LoVo (cell line): ENCODE measurements at regions not wholly inside any gene's neighbourhood (a gene's known extent, or its start where the extent isn't known, plus 50 kb on each side); places are given as distances from the start of the nearest gene placed in this dataset.

Experiments
- DNase-seq: peaks from one replicate; pipeline ENCODE4 v3.0.0-alpha.2; 2016; ENCODE audit warnings: low spot score

GRCh38 chr3:147854542-147854941 is 445.4 kb downstream of the ZIC1 start:
- no peak for DNase-seq

DNA sequence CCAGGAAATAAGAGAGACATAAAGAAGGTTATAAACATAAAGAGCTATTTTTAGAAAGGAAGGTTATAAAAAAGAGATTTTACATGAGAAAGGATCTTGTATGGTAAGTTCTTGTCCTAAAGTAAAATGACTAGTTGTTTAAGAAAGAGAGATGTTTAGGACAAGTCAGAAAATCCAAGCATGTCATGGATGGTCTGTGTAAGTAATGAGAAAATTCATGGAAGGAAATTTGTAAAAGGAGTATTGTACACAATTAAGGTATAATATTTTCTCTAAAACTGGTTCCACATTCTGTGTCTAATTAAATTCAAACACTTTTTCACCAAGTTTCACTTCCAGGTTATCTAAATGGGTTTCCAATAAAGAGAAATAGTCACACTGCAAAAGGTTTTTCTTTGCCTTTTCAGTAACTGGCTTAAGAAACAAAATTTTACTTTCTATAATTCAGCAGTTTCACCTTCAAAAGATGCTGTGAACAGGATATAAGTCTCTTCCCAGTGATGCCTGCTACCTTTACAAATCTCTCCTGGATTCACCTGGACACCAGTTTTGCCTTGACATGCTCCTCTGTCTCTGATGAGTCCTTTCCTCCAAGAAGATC is 455.7 kb downstream of the ZIC1 start:
- DNase-seq = no peak

GRCh38 chr3:147866561-147866960 is 457.4 kb downstream of the ZIC1 start:
- no peak for DNase-seq

- DNase-seq = no peak
Measured at GRCh38 chr3:147872568-147872967, 463.4 kb downstream of the ZIC1 start.

- no peak for DNase-seq
Measured at GRCh38 chr3:147875498-147875897, 466.3 kb downstream of the ZIC1 start.

DNA sequence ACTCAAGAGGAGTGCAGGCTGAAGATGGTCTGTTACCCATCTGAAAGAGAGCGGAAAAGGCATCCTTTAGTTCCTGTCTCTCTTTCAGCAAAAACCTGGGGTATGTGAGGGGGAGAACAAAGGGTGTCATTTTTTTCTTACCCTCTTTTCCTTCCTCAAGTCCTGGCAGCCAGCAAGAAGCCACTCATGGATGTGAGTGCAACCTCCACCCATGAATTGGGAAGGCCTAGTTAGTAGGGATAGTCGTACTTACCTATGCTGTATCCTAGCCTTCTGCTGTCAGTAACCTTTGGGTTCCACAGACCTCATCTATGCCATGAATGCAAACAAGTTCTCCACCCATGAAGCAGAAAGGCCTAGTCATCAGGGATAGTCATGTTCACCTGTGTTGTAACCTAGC is 472.8 kb downstream of the ZIC1 start:
- DNase-seq = no peak

DNA sequence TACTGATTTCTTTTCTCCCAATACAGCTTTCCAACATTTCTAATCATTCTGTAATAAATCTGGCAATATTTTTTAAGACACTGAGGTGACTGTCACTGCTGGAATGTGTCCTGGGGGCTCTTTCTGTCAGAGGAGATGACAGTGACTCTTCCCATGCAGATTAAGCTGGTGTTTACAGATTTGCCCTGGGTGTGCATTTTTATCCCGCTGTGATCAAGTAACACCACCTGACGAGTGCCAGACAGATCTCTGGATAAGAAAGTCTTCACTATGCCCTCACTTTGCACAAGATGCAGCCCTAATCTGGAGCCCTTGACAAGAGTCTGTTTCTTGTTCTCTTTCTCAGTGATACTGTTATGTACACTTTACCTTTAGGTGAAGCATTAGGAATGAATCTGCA is 477.7 kb downstream of the ZIC1 start:
- no peak for DNase-seq

DNA sequence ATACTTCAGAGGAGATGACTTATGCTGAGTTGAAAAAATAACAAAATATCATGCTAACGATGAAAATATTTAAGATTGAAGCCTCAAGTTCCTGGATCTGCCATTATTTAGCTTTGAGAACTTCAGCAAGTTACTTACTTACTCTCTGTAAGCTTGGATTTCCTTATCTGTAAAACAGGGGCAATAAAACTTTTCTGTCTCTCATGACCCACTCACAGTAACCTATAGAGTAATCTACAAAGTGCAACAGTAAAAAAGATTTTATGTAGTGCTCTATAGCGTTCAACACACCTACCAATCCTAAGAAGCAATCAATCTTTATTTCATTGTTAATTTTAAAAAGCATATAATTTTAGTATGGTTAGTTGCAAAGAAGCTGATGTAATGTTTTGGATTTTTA is 478.6 kb downstream of the ZIC1 start:
- DNase-seq = no peak

DNA sequence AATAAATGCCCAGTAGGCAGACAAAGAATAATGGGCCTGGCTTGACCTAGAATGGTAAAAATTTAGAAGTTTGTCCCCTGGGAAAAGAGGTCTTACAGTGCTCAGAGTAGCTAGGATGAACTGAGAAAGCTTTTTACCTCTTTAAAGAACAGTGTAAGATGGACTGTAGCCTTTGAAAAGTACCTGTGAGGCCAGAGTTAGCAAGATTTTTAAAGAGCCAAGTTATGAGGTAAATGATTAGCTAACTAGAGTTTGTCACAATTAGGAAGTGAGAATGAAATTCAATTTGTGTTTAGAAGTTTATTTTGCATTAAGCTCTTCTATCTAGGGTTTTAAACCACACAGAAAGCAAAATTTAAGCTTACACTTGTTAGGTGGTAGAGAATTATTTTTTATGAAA is 480.9 kb downstream of the ZIC1 start:
- DNase-seq = no peak

- DNase-seq = no peak
Measured at GRCh38 chr3:147895509-147895908, 486.3 kb downstream of the ZIC1 start.

GRCh38 chr3:147900851-147901250 is 491.7 kb downstream of the ZIC1 start:
- no peak for DNase-seq

- DNase-seq = no peak
Measured at GRCh38 chr3:147903026-147903425, 493.9 kb downstream of the ZIC1 start.

- no peak for DNase-seq
Measured at GRCh38 chr3:147904421-147904820, 495.3 kb downstream of the ZIC1 start.

- DNase-seq = no peak
Measured at GRCh38 chr3:147906285-147906684, 497.1 kb downstream of the ZIC1 start.

- no peak for DNase-seq
Measured at GRCh38 chr3:147914532-147914931, 505.4 kb downstream of the ZIC1 start.

DNA sequence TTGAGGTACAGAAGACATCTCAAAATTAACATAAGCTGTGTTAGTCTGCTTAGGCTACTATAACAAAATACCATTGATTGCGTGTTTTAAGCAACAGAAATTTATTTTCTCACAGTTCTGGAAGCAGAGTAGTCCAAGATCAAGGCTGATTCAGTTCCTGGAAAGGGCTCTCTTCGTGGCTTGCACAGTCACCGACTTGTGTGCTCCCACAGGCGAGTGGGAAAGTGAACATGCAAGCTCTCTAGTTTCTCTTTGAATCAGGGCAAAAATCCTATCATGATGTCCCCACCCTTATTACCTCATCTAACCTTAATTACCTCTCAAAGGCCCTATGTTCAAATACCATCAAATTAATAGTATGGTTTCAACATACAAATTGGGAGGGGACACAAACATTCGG is 505.9 kb downstream of the ZIC1 start:
- DNase-seq = no peak

GRCh38 chr3:147919496-147919895 is 510.3 kb downstream of the ZIC1 start:
- no peak for DNase-seq

GRCh38 chr3:147921051-147921450 is 511.9 kb downstream of the ZIC1 start:
- DNase-seq = no peak

- no peak for DNase-seq
Measured at GRCh38 chr3:147924755-147925154, 515.6 kb downstream of the ZIC1 start.

DNA sequence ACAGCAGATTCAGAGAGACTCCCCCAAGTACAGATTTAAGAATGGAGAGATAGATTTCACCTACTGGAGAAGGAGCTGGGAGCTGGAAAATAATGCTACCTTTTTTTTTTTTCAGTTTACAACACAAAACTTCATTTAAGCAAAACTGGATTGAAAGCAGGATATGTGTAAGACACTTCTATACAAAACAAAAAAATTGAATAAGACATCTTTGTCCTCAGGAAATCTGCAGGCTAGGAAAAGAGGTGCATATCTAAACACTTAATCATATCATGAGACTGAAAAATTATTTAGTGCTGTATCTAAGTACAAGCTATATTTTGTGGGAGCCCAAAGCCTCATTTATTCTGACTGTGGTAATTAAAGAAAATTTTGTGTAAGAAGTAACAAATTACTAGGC is 516.1 kb downstream of the ZIC1 start:
- DNase-seq = no peak

DNA sequence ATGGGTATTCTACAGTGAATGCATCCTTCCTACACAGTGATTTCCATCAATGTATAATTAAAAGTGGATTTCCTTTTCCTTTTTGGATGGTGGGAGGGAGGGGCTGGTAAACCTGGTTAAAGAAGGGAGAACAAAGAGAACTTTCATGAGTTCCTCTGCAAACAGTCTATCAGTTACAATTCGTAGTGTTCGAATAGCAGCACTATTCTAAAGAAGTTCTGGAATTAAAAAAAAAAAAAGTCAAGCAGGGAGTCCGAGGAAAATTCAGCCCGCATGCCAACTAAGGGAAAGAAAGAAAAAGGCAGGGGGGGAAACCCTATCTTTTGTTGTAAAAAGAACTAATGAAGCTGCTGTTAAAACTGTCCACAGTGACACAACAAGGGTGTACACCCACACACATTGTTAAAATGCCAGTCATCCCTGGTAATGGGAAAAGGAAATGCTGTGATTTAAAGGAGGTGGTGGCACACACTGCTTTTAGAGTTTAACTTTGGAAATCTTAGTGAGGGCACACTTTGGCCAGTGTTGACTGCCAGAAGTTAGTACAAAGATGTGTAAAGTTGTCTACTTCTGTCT is 521.2 kb downstream of the ZIC1 start:
- DNase-seq = no peak

- no peak for DNase-seq
Measured at GRCh38 chr3:147934451-147935180, 525.5 kb downstream of the ZIC1 start.

- DNase-seq = no peak
Measured at GRCh38 chr3:147937341-147937740, 528.2 kb downstream of the ZIC1 start.

- DNase-seq = no peak
Measured at GRCh38 chr3:147937891-147938290, 528.7 kb downstream of the ZIC1 start.
